ENCODE measurements at regions not wholly inside any gene's neighbourhood (a gene's known extent, or its start where the extent isn't known, plus 50 kb on each side); places are given as distances from the start of the nearest gene placed in this dataset.

DNA sequence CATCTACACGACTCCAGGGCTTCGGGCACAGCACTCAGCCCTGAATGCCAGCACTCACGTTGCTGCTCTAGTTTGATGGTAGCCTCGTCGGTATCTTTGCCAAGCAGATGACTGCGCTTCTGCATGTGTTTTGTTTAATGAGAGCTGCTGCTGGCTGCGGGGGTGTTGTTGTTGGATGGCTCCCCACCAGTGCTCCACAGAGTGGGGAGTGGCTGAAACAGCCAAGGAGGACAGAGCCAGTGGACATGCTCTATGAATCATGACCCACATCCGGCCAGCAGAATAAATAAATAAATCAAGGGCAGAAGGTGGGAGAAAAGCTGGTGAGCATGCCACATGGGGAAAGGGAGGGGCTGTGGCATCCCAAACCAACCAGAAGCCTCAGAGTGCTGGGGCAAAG is 131.2 kb upstream of the SOX11 start:
- Histone ChIP-seq H3K27ac (ENCODE audit: insufficient read depth, low read depth, low read length, poor library complexity, severe bottlenecking) (no peak overlapping the region), H3K4me1 (ENCODE audit: control insufficient read depth, insufficient read depth, low read length) (no peaks in the 10 kb centered on the region), H3K36me3 (ENCODE audit: control insufficient read depth, insufficient read depth, low read length) (no peaks in the 10 kb centered on the region), H3K27me3 (ENCODE audit: control insufficient read depth, insufficient read depth, low read length, poor library complexity, severe bottlenecking) (no peaks in the 10 kb centered on the region), H3K4me3 (ENCODE audit: insufficient read depth, low read depth, low read length) (no peak overlapping the region), H3K9me3 (ENCODE audit: control insufficient read depth, low read length) (no peaks in the 10 kb centered on the region)
- WGBS, 2 experiments = 93% methylated on average over 8 of the region's 8 CpGs

- Histone ChIP-seq H3K4me3 (ENCODE audit: insufficient read depth, low read depth, low read length) (no peak overlapping the region), H3K27me3 (ENCODE audit: control insufficient read depth, insufficient read depth, low read length, poor library complexity, severe bottlenecking) (no peaks in the 10 kb centered on the region), H3K36me3 (ENCODE audit: control insufficient read depth, insufficient read depth, low read length) (no peaks in the 10 kb centered on the region), H3K4me1 (ENCODE audit: control insufficient read depth, insufficient read depth, low read length) (no peaks in the 10 kb centered on the region), H3K9me3 (ENCODE audit: control insufficient read depth, low read length) (no peaks in the 10 kb centered on the region), H3K27ac (ENCODE audit: insufficient read depth, low read depth, low read length, poor library complexity, severe bottlenecking) (no peak overlapping the region)
- 86 to 87% methylated on average over 13 of the region's 13 CpGs for WGBS, 2 experiments
Measured at GRCh38 chr2:5562426-5562825, 129.8 kb upstream of the SOX11 start.

GRCh38 chr2:5562865-5563264 is 129.3 kb upstream of the SOX11 start:
- 89 to 95% methylated on average over 3 of the region's 3 CpGs for WGBS, 2 experiments
- H3K9me3 ChIP-seq (ENCODE audit: control insufficient read depth, low read length) = no peaks in the 10 kb centered on the region

DNA sequence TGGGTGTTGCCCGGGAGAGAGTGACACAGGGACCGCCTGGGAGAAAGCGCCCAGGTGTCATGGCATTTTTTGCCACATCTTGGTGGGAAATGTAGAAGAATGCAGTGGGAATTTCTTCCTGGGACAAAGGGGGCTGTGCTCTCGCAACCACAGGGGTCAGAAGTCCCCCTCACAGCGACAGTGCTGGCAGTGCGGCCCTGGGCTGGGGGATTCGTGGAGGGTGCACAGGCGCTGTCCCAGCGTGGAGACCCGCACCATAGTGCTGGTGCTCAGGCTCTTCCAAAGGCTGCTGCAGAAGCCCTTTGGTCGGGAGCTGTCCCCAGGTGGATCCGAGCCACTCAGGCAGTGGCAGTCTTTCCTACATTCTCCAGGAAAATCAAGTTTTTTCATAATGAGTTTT is 128.8 kb upstream of the SOX11 start:
- Histone ChIP-seq H3K4me3 (ENCODE audit: insufficient read depth, low read depth, low read length) (no peak overlapping the region), H3K27me3 (ENCODE audit: control insufficient read depth, insufficient read depth, low read length, poor library complexity, severe bottlenecking) (no peaks in the 10 kb centered on the region), H3K27ac (ENCODE audit: insufficient read depth, low read depth, low read length, poor library complexity, severe bottlenecking) (no peak overlapping the region), H3K36me3 (ENCODE audit: control insufficient read depth, insufficient read depth, low read length) (no peaks in the 10 kb centered on the region), H3K4me1 (ENCODE audit: control insufficient read depth, insufficient read depth, low read length) (no peaks in the 10 kb centered on the region), H3K9me3 (ENCODE audit: control insufficient read depth, low read length) (no peaks in the 10 kb centered on the region)
- WGBS, 2 experiments = 81 to 86% methylated on average over 12 of the region's 12 CpGs

More at GRCh38 chr2:5562865-5563264, 129.3 kb upstream of the SOX11 start:
- H3K27ac ChIP-seq (ENCODE audit: insufficient read depth, low read depth, low read length, poor library complexity, severe bottlenecking) = no peak overlapping the region
- no peaks in the 10 kb centered on the region for H3K4me1 ChIP-seq (ENCODE audit: control insufficient read depth, insufficient read depth, low read length)
- no peaks in the 10 kb centered on the region for H3K36me3 ChIP-seq (ENCODE audit: control insufficient read depth, insufficient read depth, low read length)
- no peaks in the 10 kb centered on the region for H3K27me3 ChIP-seq (ENCODE audit: control insufficient read depth, insufficient read depth, low read length, poor library complexity, severe bottlenecking)
- no peak overlapping the region for H3K4me3 ChIP-seq (ENCODE audit: insufficient read depth, low read depth, low read length)

DNA sequence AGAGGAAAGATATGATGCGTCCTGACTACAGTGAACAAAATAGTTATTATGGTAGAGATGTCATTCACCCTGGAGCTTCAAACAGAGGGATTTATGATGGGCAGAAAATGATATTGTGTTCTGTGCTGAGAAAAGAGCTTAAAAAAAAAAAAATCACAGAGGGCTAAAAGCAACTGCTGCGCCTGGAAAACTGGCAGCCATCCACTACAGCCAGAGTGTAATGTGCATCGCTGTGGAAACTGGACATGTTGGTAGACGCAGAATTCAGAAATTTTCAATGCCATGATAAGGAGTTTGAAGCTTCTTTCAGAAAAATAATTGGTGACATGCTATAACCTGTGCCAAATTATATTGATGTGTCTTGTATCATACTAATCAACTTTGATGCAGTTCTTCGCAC is 122.9 kb upstream of the SOX11 start:
- Histone ChIP-seq H3K4me3 (ENCODE audit: insufficient read depth, low read depth, low read length) (no peak overlapping the region), H3K36me3 (ENCODE audit: control insufficient read depth, insufficient read depth, low read length) (no peaks in the 10 kb centered on the region), H3K27me3 (ENCODE audit: control insufficient read depth, insufficient read depth, low read length, poor library complexity, severe bottlenecking) (no peaks in the 10 kb centered on the region), H3K9me3 (ENCODE audit: control insufficient read depth, low read length) (no peaks in the 10 kb centered on the region), H3K27ac (ENCODE audit: insufficient read depth, low read depth, low read length, poor library complexity, severe bottlenecking) (no peak overlapping the region), H3K4me1 (ENCODE audit: control insufficient read depth, insufficient read depth, low read length) (no peaks in the 10 kb centered on the region)
- WGBS, 2 experiments = 93 to 99% methylated on average over 5 of the region's 5 CpGs

DNA sequence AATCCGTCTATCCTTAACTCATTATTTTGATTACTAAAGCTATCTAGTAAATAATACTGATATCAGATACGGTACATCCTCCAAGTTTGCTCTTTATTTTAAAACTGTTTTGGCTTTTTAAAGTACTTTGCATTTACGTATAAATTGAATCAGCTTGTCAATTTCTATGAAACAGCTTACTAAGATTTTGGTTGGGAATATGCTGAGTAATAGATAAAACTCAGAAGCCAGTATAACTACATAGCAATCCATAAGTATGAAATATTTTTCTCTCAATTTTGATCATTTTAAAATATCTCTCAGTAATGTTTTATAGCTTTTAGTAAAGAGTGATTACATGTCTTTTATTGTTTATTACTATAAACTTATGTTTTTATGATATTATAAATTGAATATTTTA is 116.2 kb upstream of the SOX11 start:
- Histone ChIP-seq H3K4me3 (ENCODE audit: insufficient read depth, low read depth, low read length) (no peak overlapping the region), H3K27me3 (ENCODE audit: control insufficient read depth, insufficient read depth, low read length, poor library complexity, severe bottlenecking) (no peaks in the 10 kb centered on the region), H3K27ac (ENCODE audit: insufficient read depth, low read depth, low read length, poor library complexity, severe bottlenecking) (no peak overlapping the region), H3K9me3 (ENCODE audit: control insufficient read depth, low read length) (no peaks in the 10 kb centered on the region), H3K36me3 (ENCODE audit: control insufficient read depth, insufficient read depth, low read length) (no peaks in the 10 kb centered on the region), H3K4me1 (ENCODE audit: control insufficient read depth, insufficient read depth, low read length) (no peaks in the 10 kb centered on the region)
- WGBS, 2 experiments = 63 to 100% methylated on average over 1 to 2 of the region's 3 CpGs

GRCh38 chr2:5587766-5588165 is 104.4 kb upstream of the SOX11 start:
- WGBS, 2 experiments = 94 to 95% methylated on average over 11 of the region's 11 CpGs
- H3K36me3 ChIP-seq (ENCODE audit: control insufficient read depth, insufficient read depth, low read length) = no peaks in the 10 kb centered on the region
- H3K4me1 ChIP-seq (ENCODE audit: control insufficient read depth, insufficient read depth, low read length) = no peaks in the 10 kb centered on the region
- no peak overlapping the region for H3K27ac ChIP-seq (ENCODE audit: insufficient read depth, low read depth, low read length, poor library complexity, severe bottlenecking)
- no peaks in the 10 kb centered on the region for H3K27me3 ChIP-seq (ENCODE audit: control insufficient read depth, insufficient read depth, low read length, poor library complexity, severe bottlenecking)
- H3K9me3 ChIP-seq (ENCODE audit: control insufficient read depth, low read length) = no peaks in the 10 kb centered on the region
- no peak overlapping the region for H3K4me3 ChIP-seq (ENCODE audit: insufficient read depth, low read depth, low read length)

- no peak overlapping the region for H3K4me3 ChIP-seq (ENCODE audit: insufficient read depth, low read depth, low read length)
- no peaks in the 10 kb centered on the region for H3K4me1 ChIP-seq (ENCODE audit: control insufficient read depth, insufficient read depth, low read length)
- no peaks in the 10 kb centered on the region for H3K36me3 ChIP-seq (ENCODE audit: control insufficient read depth, insufficient read depth, low read length)
- no peaks in the 10 kb centered on the region for H3K9me3 ChIP-seq (ENCODE audit: control insufficient read depth, low read length)
- H3K27me3 ChIP-seq (ENCODE audit: control insufficient read depth, insufficient read depth, low read length, poor library complexity, severe bottlenecking) = no peaks in the 10 kb centered on the region
- H3K27ac ChIP-seq (ENCODE audit: insufficient read depth, low read depth, low read length, poor library complexity, severe bottlenecking) = no peak overlapping the region
- WGBS, 2 experiments = 100% methylated on average over 1 of the region's 1 CpG
Measured at GRCh38 chr2:5588601-5589000, 103.6 kb upstream of the SOX11 start.

DNA sequence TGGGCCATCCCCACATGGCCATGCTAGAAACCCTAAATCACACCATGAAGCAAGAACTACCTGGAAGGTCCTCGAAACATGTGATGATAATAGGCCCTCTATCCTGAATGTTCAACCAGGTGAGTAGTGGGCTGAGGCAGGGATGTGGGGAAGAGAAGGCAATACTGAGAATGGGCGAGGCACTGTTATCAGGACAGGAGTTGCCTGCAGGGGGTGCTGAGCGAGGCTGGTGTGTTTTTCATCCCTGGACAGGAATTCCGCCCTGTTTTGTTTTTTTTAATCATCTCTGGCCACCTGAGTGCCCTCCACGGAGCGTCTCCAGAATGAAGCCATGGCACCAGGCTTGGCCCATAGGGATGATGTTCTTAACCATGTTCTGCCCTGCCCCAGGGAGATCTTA is 103.0 kb upstream of the SOX11 start:
- Histone ChIP-seq H3K27ac (ENCODE audit: insufficient read depth, low read depth, low read length, poor library complexity, severe bottlenecking) (no peak overlapping the region), H3K9me3 (ENCODE audit: control insufficient read depth, low read length) (no peaks in the 10 kb centered on the region), H3K27me3 (ENCODE audit: control insufficient read depth, insufficient read depth, low read length, poor library complexity, severe bottlenecking) (no peaks in the 10 kb centered on the region), H3K4me1 (ENCODE audit: control insufficient read depth, insufficient read depth, low read length) (no peaks in the 10 kb centered on the region), H3K4me3 (ENCODE audit: insufficient read depth, low read depth, low read length) (no peak overlapping the region), H3K36me3 (ENCODE audit: control insufficient read depth, insufficient read depth, low read length) (no peaks in the 10 kb centered on the region)
- WGBS, 2 experiments = 89 to 90% methylated on average over 6 of the region's 6 CpGs

- 92% methylated on average over 6 of the region's 6 CpGs for WGBS, 2 experiments
Measured at GRCh38 chr2:5590886-5591285, 101.3 kb upstream of the SOX11 start.

DNA sequence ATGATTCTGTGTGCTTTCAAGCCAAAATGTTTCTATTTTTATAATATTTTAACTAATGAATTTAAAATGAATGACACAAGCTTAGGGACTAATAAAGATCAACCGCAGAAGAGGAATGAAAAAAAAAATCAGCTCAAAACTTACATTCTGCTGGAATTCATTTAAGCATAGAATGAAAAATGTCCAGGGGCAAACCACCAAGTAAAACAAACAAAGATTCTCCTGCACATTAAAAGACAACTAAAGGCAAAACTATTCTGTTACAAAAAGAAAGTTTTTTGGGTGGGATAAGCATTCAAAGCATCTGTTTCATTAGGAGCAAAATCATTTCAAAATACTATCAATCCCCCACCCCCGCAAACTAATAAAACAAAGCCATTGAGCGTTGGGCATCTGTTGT is 99.3 kb upstream of the SOX11 start:
- 99% methylated on average over 3 of the region's 3 CpGs for WGBS, 2 experiments

More at GRCh38 chr2:5590886-5591285, 101.3 kb upstream of the SOX11 start:
- Histone ChIP-seq H3K9me3 (ENCODE audit: control insufficient read depth, low read length) (no peaks in the 10 kb centered on the region), H3K36me3 (ENCODE audit: control insufficient read depth, insufficient read depth, low read length) (no peaks in the 10 kb centered on the region), H3K4me1 (ENCODE audit: control insufficient read depth, insufficient read depth, low read length) (no peaks in the 10 kb centered on the region), H3K4me3 (ENCODE audit: insufficient read depth, low read depth, low read length) (no peak overlapping the region), H3K27me3 (ENCODE audit: control insufficient read depth, insufficient read depth, low read length, poor library complexity, severe bottlenecking) (no peaks in the 10 kb centered on the region), H3K27ac (ENCODE audit: insufficient read depth, low read depth, low read length, poor library complexity, severe bottlenecking) (no peak overlapping the region)

More for the DNA sequence above, 99.3 kb upstream of the SOX11 start:
- Histone ChIP-seq H3K4me1 (ENCODE audit: control insufficient read depth, insufficient read depth, low read length) (no peaks in the 10 kb centered on the region), H3K9me3 (ENCODE audit: control insufficient read depth, low read length) (no peaks in the 10 kb centered on the region), H3K36me3 (ENCODE audit: control insufficient read depth, insufficient read depth, low read length) (no peaks in the 10 kb centered on the region), H3K27ac (ENCODE audit: insufficient read depth, low read depth, low read length, poor library complexity, severe bottlenecking) (no peak overlapping the region), H3K4me3 (ENCODE audit: insufficient read depth, low read depth, low read length) (no peak overlapping the region), H3K27me3 (ENCODE audit: control insufficient read depth, insufficient read depth, low read length, poor library complexity, severe bottlenecking) (no peaks in the 10 kb centered on the region)

Data from ectodermal cell (in vitro differentiated cells).